H1 (cell line): ENCODE measurements at regions not wholly inside any gene's neighbourhood (a gene's known extent, or its start where the extent isn't known, plus 50 kb on each side); places are given as distances from the start of the nearest gene placed in this dataset.

Source experiments
- CTCF ChIA-PET: fragments of 300-600 bp; sonication (Branson Sonifier 250); formaldehyde crosslinking; loops from one replicate; lab custom pipeline; 2021; ENCODE audit not compliant: partially characterized antibody; lab: Charles Lee
- POLR2A ChIA-PET: fragments of 300-600 bp; sonication (Branson Sonifier 250); formaldehyde crosslinking; loops from one replicate; lab custom pipeline; 2021; ENCODE audit warnings: inconsistent platforms; ENCODE audit not compliant: partially characterized antibody; lab: Charles Lee
- DNase-seq, 2 experiments: peaks; one replicate each; pipeline versions ENCODE4 v3.0.0 to v3.0.0-alpha.2; 2010 to 2022; ENCODE audit warnings: low spot score in 2 of 2, low read depth in 1 of 2, mixed read lengths in 1 of 2
- FAIRE-seq: peaks from 2 replicates; lab custom pipeline; 2011; peaks lifted over from hg19 to GRCh38; lab: Jason Lieb, UNC
- H2AFZ ChIP-seq: 2 replicates; pipeline ENCODE4 v1.8.1; 2012; ENCODE audit warnings: low read length, inconsistent platforms
- H2AK5ac ChIP-seq: 2 replicates; pipeline ENCODE4 v1.6.1; 2013; ENCODE audit warnings: low read depth, low read length
- H2BK120ac ChIP-seq: replicated peaks from 2 replicates; pipeline ENCODE3; 2013; ENCODE audit warnings: low read depth, low read length, inconsistent platforms
- H2BK12ac ChIP-seq: 2 replicates; pipeline ENCODE4 v1.6.1; 2013; ENCODE audit warnings: low read depth, low read length
- H2BK15ac ChIP-seq: 2 replicates; pipeline ENCODE4 v1.6.1; 2013; ENCODE audit warnings: low read length
- H2BK20ac ChIP-seq: 2 replicates; pipeline ENCODE4 v1.6.1; 2013; ENCODE audit warnings: low read length
- H2BK5ac ChIP-seq: 2 replicates; pipeline ENCODE4 v1.6.1; 2013; ENCODE audit warnings: low read depth, low read length
- H3K14ac ChIP-seq: 2 replicates; pipeline ENCODE4 v1.6.1; 2013; ENCODE audit warnings: inconsistent platforms; ENCODE audit not compliant: insufficient read length
- H3K18ac ChIP-seq: 2 replicates; pipeline ENCODE4 v1.6.1; 2013; ENCODE audit warnings: low read length; ENCODE audit errors: extremely low read depth
- H3K23ac ChIP-seq: 2 replicates; pipeline ENCODE4 v1.6.1; 2013; ENCODE audit warnings: inconsistent platforms; ENCODE audit not compliant: insufficient read length
- H3K23me2 ChIP-seq: 2 replicates; pipeline ENCODE4 v1.6.1; 2013; ENCODE audit warnings: low read depth, low read length
- H3K27ac ChIP-seq: 2 replicates; pipeline ENCODE4 v1.6.1; 2011; ENCODE audit warnings: low read depth, low read length, inconsistent platforms
- H3K27me3 ChIP-seq, 4 experiments: replicated peaks in 1 of 4; 1 replicate in 1 of 4; 2 replicates in 3 of 4; pipeline versions ENCODE4 v1.6.1 to v1.8.1; 2011 to 2013; ENCODE audit warnings: low read length in 3 of 4, mild to moderate bottlenecking in 3 of 4, inconsistent platforms in 2 of 4, mixed read lengths in 2 of 4, moderate library complexity in 1 of 4; ENCODE audit not compliant: control insufficient read depth in 3 of 4, insufficient read depth in 3 of 4; ENCODE audit errors: extremely low read depth in 1 of 4
- H3K36me3 ChIP-seq, 4 experiments: 2 replicates each; pipeline versions ENCODE4 v1.6.1 to v1.8.1; 2011 to 2013; ENCODE audit warnings: mild to moderate bottlenecking in 4 of 4, low read length in 3 of 4, moderate library complexity in 2 of 4, control low read depth in 1 of 4, inconsistent platforms in 1 of 4; ENCODE audit not compliant: insufficient read depth in 4 of 4, control insufficient read depth in 2 of 4
- H3K4ac ChIP-seq: replicated peaks from 2 replicates; pipeline ENCODE3; 2013; ENCODE audit warnings: low read length, low read depth, mixed read lengths, inconsistent platforms; ENCODE audit not compliant: insufficient read length
- H3K4me1 ChIP-seq, 4 experiments: replicated peaks in 1 of 4; 1 replicate in 1 of 4; 2 replicates in 3 of 4; pipeline versions ENCODE4 v1.6.1 to v1.8.1; 2011 to 2013; ENCODE audit warnings: low read length in 3 of 4, inconsistent platforms in 2 of 4, mixed read lengths in 1 of 4; ENCODE audit not compliant: insufficient read depth in 4 of 4, control insufficient read depth in 3 of 4
- H3K4me2 ChIP-seq, 2 experiments: 2 replicates each; pipeline versions ENCODE4 v1.6.1 to v1.8.1; 2011 to 2013; ENCODE audit warnings: low read depth in 2 of 2, low read length in 2 of 2, control low read depth in 1 of 2, inconsistent platforms in 1 of 2, mild to moderate bottlenecking in 1 of 2; ENCODE audit not compliant: insufficient read depth in 1 of 2
- H3K4me3 ChIP-seq, 4 experiments: fragments of 200-600, 300-600 bp in 1 of 4; sonication (generic), shearing (Covaris generic), sonication (Bioruptor Twin) in 1 of 4; 2 replicates each; pipeline versions ENCODE4 v1.5.1 to v1.8.1; 2011 to 2016; ENCODE audit warnings: low read length in 4 of 4, low read depth in 3 of 4, control low read depth in 2 of 4, inconsistent platforms in 2 of 4, mild to moderate bottlenecking in 2 of 4, mixed read lengths in 1 of 4, moderate library complexity in 1 of 4; ENCODE audit not compliant: insufficient read depth in 2 of 4; ENCODE audit errors: extremely low read depth in 1 of 4
- H3K56ac ChIP-seq: replicated peaks from 2 replicates; pipeline ENCODE3; 2013; ENCODE audit warnings: low read depth, mild to moderate bottlenecking, mixed read lengths, low read length, inconsistent platforms; ENCODE audit not compliant: insufficient read length
- H3K79me1 ChIP-seq: 2 replicates; pipeline ENCODE4 v1.6.1; 2013; ENCODE audit warnings: low read depth, low read length, control low read depth
- H3K79me2 ChIP-seq, 2 experiments: 2 replicates each; pipeline versions ENCODE4 v1.6.1 to v1.8.1; 2012 to 2013; ENCODE audit warnings: low read length in 2 of 2, mild to moderate bottlenecking in 2 of 2, inconsistent platforms in 1 of 2; ENCODE audit not compliant: insufficient read depth in 2 of 2, control insufficient read depth in 1 of 2
- H3K9ac ChIP-seq, 4 experiments: replicated peaks in 1 of 4; 1 replicate in 1 of 4; 2 replicates in 3 of 4; pipeline versions ENCODE4 v1.6.1 to v1.8.1; 2011 to 2013; ENCODE audit warnings: low read depth in 3 of 4, low read length in 3 of 4, control low read depth in 2 of 4, mild to moderate bottlenecking in 2 of 4, moderate library complexity in 2 of 4, inconsistent platforms in 1 of 4; ENCODE audit errors: extremely low read depth in 1 of 4
- H3K9me3 ChIP-seq, 2 experiments: 2 replicates each; pipeline versions ENCODE4 v1.6.1 to v1.8.1; 2012 to 2013; ENCODE audit warnings: mild to moderate bottlenecking in 2 of 2, moderate library complexity in 2 of 2, control low read depth in 1 of 2, inconsistent platforms in 1 of 2, low read depth in 1 of 2, low read length in 1 of 2, mixed read lengths in 1 of 2; ENCODE audit not compliant: insufficient read depth in 2 of 2
- H4K20me1 ChIP-seq, 2 experiments: replicated peaks in 1 of 2; 2 replicates each; pipeline versions ENCODE3 to v1.8.1; 2011 to 2013; ENCODE audit warnings: inconsistent platforms in 2 of 2, low read length in 2 of 2, mild to moderate bottlenecking in 1 of 2; ENCODE audit not compliant: insufficient read depth in 2 of 2, control insufficient read depth in 1 of 2
- H4K5ac ChIP-seq: 2 replicates; pipeline ENCODE4 v1.6.1; 2013; ENCODE audit warnings: low read length, low read depth, mixed read lengths, inconsistent platforms; ENCODE audit not compliant: insufficient read length
- H4K8ac ChIP-seq: 2 replicates; pipeline ENCODE4 v1.8.0; 2013; ENCODE audit warnings: mild to moderate bottlenecking, moderate library complexity, low read length, inconsistent platforms; ENCODE audit not compliant: insufficient read depth; ENCODE audit errors: extremely low read depth
- H4K91ac ChIP-seq: replicated peaks from 2 replicates; pipeline ENCODE3; 2013; ENCODE audit warnings: low read length, mixed read lengths, inconsistent platforms; ENCODE audit not compliant: insufficient read length
- BRCA1 ChIP-seq: IDR thresholded peaks from 2 replicates; pipeline ENCODE4 v1.6.1; 2012; ENCODE audit warnings: low read depth, low read length, improper control_type of control experiment
- CBX5 ChIP-seq: fragments of 300-800, 300-1000 bp; sonication (generic); IDR thresholded peaks from 2 replicates; pipeline ENCODE4 v1.7.1; 2016; ENCODE audit warnings: antibody characterized with exemption, low read length, low read depth
- WGBS, 2 experiments: shearing (Covaris generic) in 1 of 2; methylation state at CpG; one replicate each; pipeline versions ENCODE4 v1.1.6 to v1.1.7; 2013 to 2015; ENCODE audit warnings: low lambda C conversion rate in 2 of 2, mixed read lengths in 2 of 2, inconsistent platforms in 1 of 2, low coverage in 1 of 2, missing lambda C conversion rate in 1 of 2; ENCODE audit not compliant: insufficient replicate concordance in 2 of 2, insufficient coverage in 1 of 2, insufficient read length in 1 of 2; ENCODE audit errors: extremely low coverage in 1 of 2, missing lambda C conversion rate in 1 of 2; 5-methylcytosine and 5-hydroxymethylcytosine counted together
- TF ChIP-seq, protein P1 (sequence below): IDR thresholded peaks from 2 replicates; pipeline ENCODE4 v1.6.1; 2012; ENCODE audit warnings: inconsistent platforms

GRCh38 chr9:23278561-23278960 is 547.5 kb downstream of the ELAVL2 start (continued):
- TF ChIP-seq BRCA1: no peak

- CTCF ChIA-PET: no interaction called here
- H4K5ac ChIP-seq: no peak overlapping the region
- TF ChIP-seq, protein P1, sequence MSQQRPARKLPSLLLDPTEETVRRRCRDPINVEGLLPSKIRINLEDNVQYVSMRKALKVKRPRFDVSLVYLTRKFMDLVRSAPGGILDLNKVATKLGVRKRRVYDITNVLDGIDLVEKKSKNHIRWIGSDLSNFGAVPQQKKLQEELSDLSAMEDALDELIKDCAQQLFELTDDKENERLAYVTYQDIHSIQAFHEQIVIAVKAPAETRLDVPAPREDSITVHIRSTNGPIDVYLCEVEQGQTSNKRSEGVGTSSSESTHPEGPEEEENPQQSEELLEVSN: no peak
- no peak for TF ChIP-seq CBX5
- TF ChIP-seq, all 59 proteins: peak for 0
- POLR2A ChIA-PET: no interaction called here
- Histone ChIP-seq H3K4me3 (no peak overlapping the region), H3K23me2 (no peaks in the 10 kb centered on the region), H3K27me3 (no peaks in the 10 kb centered on the region), H2BK20ac (no peak overlapping the region), H2BK120ac (no peak overlapping the region), H4K20me1 (no peaks in the 10 kb centered on the region), H3K14ac (no peak overlapping the region), H3K4me2 (no peak overlapping the region), H2BK12ac (no peak overlapping the region), H3K79me2 (no peaks in the 10 kb centered on the region), H2AFZ (no peak overlapping the region), H3K4me1 (no peaks in the 10 kb centered on the region), H3K18ac (no peak overlapping the region), H2AK5ac (no peak overlapping the region), H3K9ac (no peak overlapping the region), H3K9me3 (no peaks in the 10 kb centered on the region), H3K56ac (no peak overlapping the region), H3K4ac (no peak overlapping the region), H3K36me3 (no peaks in the 10 kb centered on the region), H3K23ac (no peak overlapping the region), H4K91ac (no peak overlapping the region), H3K27ac (no peak overlapping the region), H2BK15ac (no peak overlapping the region), H4K8ac (no peak overlapping the region), H2BK5ac (no peak overlapping the region), H3K79me1 (no peaks in the 10 kb centered on the region)
- 76% methylated on average over 1 of the region's 1 CpG; no CpG with 5 or more reads in 1 of the 2 experiments for WGBS, 2 experiments
- FAIRE-seq (no peak), DNase-seq (no peak)
Observed at GRCh38 chr9:23287390-23287789, 538.6 kb downstream of the ELAVL2 start.
